NCI-H2227 treated with DMSO at 0.1 percent for 48 hours (cell line): ENCODE measurements at regions not wholly inside any gene's neighbourhood (a gene's known extent, or its start where the extent isn't known, plus 50 kb on each side); places are given as distances from the start of the nearest gene placed in this dataset.

ENCODE experiments used
- DNase-seq: peaks from one replicate; lab custom pipeline; 2025; lab: John Stamatoyannopoulos, UW

DNA sequence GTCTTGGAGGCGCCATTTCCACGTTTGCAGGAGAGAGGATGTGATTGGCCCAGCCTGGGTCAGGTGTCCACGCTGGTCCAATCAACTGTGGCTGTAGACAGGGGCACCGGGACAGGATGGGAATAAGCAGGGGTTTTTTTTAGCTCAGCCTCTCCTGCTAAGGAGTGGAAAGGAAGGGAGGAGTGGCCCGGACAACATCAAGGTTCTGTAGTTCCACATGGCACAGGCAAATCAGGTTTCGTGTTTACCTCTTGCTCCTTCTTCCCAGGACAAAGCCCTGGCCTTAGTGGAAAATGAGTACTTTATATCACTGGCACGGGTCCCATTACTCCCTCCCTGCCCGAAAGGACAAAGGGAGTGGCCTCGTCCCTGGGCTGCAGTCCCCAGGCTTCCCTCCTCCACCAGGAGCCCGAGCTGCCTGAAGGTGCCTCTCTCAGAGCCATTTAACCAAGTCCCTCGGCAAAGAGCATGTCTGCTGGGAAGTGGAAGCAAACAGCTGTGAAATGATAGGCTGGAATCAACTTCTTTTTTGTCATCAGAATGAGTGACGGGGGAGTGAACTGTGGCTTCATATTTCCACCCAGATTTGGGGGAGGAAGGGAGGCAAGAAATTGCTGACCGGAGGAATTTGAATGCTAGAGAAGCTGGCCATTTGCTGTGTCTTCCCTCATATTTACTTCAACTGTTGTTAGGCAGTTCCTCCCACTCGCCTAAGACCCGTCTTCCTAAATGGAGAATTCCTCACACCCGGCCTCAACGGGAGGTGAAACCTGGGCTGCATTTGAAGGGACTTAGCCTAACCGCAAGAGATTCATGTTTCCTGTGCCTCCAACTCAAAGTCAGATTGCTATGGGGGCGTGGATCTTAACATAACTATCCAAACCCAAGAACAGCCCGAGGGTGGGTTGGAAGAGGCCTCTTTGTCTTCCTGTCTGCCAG is 84.9 kb upstream of the SLC44A3 start:
- no peak for DNase-seq

DNA sequence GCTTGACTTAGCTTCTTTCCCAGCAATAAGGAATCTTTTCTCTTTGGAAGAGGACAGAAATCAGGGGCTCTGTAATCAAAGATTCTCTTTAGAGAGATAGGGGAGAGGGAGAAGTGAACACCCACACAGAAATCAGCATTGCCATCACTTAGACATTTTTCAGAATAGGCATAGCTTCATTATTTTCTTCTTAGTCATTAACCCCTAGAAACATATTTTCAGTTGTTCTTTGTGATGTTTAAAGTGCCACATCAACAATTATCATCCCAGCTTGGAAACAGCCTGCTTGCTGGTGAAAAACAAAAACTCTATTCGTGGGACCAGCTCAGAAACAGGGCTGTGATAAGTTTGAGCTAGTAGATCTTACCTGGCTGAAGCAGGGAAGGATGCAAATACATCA is 88.3 kb upstream of the SLC44A3 start:
- no peak for DNase-seq

DNA sequence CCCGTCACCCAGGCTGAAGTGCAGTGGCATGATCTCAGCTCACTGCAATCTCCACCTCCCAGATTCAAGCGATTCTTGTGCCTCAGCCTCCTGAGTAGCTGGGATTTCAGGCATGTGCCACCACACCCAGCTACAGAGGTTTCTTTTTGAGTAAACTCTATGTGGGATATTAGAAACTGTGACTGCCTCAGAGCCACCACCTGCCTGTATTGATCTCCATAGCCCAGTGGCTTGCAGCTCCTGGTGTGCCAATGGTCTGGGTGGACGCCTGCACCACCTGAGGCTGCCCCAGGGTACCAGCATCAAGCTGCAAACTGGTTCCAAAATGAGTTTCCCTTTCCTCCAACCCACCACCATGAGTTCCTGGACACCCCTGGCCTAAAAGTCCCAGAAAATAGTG is 89.7 kb upstream of the SLC44A3 start:
- DNase-seq, result no peak

DNA sequence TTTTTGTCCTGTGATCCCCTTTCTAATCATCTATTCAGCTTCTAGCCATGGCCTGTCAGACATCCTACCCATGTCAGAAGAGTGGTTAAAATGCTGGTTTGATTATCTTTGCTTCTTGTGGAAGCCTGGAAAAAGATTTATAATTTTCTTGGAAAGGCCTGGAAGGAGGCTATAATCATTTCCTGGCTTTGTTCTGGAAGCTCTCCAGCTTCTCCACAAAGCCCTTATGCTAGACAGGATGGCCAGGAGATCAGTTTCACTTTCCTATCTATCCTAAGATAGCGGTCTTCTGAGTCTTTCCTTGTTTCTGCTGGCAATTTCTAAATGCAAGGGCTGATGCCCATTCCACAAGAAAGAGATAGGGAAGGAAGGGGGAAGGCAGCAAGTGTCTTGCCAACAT is 90.9 kb upstream of the SLC44A3 start:
- no peak for DNase-seq

DNA sequence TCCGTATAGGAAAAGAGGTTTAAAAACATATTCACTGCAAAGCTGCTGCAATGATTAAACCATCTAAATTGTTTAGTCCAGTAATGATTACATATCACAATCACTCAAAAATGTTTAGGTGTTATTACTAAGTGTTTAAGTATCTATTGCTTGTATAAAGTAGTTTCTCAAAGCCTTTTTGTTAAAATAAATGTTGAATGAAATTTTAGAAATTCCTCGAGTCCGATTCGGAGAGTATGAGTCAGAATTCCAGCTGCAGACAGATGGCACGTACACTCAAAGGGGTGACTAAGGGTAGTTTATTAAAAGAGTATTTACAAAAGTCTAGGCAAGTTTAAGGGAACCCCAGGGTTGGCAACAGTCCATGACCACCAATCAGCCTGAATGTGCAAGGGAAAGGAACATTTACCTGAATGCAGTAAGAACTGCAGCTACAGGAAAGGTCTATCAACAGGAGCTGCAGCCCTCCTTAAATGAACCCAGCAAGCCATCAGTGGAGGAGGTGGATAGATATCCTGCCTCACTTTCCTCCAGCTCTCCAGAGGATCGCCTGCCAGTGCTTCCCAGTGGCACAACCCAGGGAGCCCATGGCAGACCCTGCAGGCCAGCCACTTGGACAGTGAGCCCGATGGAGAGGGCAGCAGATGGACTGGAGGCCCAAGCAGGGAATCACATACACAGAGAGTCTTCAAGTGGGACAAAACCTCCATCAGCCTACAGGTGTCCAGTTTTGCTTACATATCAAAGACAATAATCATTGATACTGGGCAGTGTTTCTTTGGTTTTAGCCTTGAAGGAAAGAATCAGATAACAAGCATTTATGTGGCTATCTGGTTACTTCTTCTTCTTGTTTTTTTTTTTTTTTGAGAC is 92.1 kb upstream of the SLC44A3 start:
- no peak for DNase-seq

DNA sequence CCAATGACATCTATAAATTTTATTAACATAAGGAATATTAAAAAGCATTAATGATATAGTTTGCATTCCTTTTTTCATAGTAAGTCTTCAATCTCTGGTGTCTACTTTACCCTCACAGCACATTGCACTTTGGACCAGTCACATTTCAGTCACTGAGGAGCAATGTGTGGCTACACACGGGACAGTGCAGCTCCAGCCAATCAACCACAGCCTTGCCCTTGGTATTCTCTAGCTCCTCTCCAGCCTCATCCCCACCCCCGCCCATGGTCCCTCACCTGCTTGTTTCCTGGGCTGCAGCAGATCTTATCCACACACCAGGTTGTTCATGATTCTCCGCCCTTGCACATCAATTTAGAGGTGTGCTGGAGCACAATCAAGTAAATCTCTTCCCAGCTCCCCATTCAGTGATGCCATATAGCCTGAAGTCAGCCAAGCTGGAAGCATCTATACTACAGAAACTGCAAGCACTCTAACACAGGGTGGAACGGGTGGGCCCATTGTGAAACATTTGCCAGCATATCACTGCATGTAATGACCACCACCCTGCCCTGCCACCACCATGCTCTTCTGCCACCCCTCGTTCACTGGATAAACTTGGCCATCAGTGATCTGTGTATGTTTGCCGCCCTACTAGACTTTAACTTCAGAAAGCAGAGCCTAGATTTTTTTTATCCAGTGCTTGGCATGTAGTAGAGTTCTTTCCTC is 93.0 kb upstream of the SLC44A3 start:
- DNase-seq, result no peak

DNA sequence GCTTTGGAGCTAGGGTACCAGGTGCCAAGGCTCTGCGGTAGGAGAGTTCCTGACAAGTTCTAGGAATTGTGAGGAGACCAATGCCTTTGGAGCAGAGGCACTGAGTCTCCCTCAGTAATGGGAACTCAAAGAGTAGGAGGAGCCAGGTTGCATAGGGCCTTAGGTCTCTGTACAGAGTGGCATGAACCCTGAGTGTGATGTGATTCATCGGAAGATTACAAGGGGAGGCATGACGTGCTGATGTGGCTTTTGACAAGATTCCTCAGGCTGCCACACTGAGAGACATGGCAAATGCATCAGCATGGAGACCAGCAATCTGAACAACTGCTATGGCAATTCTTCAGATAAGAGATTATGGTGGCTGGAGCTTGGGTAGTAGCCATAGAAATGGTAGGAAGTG is 94.6 kb upstream of the SLC44A3 start:
- no peak for DNase-seq

DNA sequence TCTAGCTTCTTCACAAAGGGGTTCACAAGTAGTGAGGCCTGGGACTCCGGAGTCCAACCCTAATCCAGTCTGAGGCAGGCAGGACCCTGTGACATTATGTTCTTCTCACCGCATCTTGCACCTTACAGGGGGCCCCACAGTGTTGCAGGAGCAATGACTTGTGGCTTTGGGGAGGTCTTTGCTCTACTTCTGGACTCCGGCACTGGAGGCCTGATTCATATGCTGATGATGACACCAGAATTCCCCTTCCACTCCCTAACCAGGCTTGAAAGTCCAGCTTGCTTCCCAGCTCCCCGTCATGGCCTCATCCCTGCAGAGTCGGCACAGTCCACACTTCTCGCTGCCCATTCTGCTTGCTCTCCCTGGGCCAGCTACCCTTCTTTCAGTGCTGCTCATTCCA is 96.3 kb upstream of the SLC44A3 start:
- no peak for DNase-seq

DNA sequence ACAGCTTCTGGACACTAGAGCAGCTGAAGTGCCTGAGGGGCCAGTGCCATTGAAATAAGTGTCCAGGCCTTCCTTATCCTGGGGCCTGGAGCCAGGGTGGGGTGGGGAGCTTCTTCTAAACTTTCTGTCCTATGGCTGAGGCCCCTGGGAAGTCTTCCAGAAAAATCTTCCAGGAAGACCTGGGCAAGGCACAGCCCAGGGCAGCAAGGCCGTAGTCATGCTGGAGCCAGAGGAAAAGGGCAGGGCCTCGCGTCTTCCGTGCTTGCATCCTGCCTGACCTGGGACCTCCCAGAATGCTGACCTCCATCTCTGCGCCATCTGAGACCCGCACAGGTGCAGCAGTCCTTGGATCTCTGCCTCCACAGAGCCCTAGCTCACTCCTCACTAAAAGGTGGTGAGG is 96.7 kb upstream of the SLC44A3 start:
- DNase-seq, result no peak

DNA sequence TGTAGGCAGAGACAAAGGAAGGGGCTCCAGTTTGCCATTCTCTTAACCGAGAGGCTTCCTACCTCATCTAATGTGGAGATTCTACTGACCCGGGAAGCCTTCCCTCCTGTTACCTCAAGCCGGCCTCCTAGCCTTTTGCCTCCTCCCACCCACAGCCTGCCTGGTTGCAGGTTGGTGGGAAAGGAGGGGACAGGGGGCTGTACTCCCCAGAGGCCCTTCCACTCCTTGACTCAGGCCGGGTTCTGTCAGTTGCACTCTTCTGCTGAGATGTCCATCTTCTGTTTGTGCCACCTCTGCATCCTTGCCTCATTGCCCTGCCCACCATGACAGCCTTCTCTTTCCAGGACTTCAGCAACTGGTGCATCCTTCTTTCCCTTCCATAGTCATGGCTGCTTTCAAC is 98.0 kb upstream of the SLC44A3 start:
- DNase-seq, result no peak

DNA sequence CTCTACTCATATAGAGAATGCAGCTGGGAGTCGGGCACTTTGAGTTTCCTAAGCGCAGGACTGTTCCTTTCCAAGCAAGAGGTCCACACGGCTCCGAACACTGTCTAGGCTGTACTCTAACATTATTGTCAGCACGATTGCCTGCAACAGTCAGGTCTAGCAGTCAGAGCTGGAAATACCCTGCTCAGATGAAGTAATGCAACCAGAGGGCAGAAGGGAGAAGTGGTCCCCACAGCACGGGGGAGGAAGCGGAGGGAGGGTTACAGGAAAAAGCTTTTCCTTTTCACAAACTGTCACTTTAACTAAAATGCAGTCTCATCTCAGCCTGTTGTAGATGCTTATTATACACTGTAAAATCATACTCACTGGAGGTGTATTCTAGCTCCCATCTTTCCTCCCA is 98.9 kb upstream of the SLC44A3 start:
- DNase-seq, result no peak

DNA sequence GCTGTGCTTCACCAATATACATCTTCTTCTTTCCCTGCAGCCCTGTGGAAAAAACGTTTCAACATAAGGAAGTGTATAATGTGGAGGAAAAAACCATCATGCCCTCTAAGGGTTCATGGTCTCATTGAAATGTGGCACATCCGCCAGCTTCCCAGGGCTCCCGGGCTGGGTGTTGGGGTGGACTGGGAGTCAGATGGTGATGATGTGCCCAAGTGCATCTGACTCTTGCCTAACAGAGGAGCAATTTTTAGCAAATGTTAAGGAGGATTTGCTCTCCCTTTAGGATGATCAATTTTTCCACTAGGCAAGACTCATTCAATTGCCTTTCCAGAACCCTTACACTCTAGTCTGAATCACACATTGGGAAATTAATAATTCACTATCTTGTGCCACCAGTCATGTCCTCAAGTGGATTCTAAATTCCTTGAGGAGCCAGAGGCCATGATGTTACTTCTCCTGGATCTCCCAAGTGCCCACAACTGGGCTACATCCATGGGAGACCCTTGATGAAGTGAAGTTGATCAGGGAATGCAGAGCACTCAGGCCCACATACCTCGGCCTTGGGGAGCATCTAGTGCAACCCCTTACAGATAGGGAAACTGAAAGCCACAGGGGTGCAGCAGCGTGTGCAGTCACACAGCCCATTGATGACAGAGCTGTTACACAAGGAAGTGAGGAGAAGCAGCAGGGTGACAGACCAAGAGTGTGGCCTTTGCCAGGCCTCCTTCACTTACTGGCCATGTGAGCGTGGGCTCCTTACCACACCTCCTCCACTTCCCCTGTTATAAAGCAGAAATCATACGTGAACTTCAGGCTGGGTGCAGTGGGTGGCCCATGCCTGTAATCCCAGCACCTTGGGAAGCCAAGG is 100.0 kb upstream of the SLC44A3 start:
- DNase-seq, result no peak

DNA sequence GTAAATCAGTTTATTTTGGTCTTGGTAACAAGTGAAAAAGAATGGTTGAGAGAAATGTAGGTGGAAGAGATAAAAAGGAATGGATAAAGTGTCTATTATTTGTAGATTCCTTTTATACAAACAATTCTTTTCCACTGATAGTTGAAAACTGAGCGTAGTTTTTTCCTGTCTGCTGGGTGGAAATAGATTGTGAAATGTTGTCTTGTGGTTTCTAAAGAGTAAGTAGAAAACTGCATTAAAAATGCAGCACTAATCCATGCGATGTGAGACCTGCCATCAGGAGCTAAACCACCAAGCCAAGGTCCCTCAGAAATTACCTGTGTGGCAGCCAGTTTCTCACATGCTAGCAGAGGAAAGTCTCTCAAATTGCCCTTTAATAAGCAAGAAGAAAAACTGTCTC is 103.2 kb upstream of the SLC44A3 start:
- DNase-seq, result no peak

DNA sequence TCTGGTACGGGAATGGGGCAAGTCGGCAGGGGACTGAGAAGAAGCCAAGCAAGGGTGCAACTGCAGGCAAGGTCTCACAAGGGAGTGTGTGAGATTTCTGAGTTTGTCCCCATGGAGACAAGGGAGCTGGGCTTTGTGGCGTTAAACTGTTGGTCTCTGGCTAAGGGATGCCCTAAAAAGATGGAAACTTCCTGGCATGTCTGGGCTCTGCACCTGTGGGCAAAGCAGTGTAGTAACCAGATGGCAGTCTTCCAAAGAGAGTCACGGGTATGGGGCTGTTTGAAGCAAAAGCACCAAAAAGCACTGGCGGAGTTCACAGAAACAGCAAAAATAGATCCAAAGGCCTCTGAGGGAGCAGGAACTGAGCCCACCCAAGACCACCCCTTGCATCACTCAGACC is 104.8 kb upstream of the SLC44A3 start:
- no peak for DNase-seq

DNA sequence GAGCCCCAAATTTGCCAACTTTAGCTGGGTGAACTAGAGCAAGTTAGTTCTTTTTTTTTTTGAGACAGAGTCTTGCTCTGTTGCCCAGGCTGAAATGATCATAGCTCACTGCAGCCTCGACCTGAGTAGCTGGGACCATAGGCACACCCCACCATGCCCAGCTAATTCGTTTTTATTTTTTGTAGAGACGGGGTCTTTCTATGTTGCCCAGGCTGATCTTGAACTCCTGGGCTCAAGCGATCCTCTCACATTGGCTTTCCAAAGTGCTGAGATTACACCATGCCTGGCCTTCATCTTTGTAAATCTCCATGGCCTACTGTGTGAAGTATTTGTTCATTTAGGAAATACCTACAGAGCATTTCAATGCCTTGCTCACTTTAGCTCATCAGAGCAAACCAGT is 105.6 kb upstream of the SLC44A3 start:
- no peak for DNase-seq

DNA sequence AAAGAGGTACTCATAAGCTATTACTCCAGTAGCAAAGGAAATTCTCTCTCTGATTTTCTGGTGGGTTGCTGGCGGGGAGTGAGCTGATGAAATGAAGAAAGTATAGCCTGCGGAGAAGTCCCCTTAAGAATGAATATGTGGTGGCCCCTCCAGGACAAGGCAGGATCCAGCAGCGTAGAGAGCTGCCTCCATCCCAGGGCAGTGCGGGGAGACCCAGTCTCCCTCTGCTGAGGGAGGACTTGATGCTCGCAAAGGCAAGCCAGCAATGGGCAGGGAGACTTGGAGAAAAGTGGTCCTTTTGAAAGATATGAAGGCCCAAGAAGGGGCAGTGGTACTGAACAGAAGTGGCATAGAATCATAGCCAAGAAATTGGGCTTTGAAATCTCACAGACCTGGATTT is 106.0 kb upstream of the SLC44A3 start:
- DNase-seq, result no peak

DNA sequence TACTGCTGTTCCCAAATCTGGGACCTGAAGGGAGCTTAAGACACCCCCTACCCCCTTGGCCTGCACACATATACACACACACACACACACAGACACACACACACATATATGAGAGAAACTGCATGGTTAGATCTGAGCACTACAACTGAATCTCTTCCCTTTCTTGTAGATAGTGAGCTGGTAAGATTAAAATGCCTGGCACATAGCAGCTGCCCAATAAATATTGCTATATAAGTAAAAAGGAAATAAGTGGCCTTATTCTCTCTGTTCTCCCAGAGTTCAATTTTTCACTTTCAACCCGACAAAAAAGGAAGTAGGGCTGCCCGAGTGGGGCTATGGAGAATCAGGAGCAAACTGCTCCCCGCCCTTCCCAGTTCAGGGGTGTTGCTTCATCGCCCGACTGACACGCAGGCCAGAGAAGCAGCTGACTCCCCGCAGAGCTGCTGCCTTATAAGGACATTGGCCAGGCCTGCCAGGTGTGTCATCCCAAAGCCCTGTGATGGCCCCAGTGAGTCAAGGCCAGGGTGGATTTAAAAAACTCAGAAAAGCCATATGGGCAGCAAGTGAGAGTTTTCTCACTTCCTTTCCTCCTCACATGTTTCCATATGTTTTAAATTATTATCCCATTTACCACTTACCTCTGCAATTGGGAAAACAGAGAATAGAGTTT is 106.5 kb upstream of the SLC44A3 start:
- no peak for DNase-seq

DNA sequence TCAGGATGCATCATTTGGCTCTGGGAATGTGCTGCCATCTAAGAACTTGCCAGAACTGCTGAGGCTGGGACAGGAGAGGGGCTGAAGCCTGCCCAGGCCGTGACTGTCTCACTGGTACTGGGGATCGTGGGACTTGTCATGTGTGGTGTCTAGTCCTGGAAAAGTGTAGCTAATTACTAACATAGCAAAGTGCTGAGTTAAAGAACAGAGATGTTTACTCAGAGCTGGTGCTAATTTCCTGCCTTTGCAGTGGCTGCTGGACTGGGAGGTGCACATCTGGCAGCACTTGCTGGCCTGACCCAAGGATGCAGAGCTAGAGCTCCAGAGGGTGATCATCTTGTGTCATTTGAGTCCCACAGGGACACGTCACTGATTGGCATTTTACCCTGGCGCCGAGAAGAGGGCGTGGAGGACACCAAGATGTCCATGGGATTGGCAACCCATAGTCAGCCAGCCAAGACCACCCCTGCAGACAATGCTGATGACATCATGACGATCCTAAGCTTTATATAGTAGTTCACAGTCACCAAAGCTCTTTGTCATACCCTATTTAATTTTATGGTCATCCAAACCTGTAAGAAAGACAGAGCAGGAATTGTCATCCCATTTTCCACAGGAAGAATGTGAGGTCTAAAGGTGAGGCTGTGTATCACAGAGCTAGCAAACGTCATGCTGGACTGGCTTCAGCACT is 110.1 kb upstream of the SLC44A3 start:
- DNase-seq, result no peak

DNA sequence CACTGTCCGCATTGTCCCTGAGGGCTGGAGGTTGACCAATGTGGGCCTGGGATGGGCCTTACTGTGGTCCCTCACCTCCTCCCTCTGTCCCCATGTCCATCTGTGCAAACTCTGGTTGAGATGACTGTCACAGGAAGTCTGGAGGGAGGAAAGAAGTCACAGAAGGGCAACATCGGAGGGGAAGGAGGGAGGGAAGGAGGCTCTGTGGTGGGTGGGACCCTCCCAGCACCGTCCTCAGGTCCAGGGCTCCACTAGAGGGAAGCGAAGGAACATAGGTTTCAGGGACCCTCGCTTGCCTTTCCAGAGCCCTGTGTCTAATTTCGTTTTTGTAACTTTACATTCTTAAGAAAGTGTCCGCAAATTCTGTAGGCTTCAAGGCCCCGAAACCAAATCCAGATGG is 111.3 kb upstream of the SLC44A3 start:
- DNase-seq, result no peak

DNA sequence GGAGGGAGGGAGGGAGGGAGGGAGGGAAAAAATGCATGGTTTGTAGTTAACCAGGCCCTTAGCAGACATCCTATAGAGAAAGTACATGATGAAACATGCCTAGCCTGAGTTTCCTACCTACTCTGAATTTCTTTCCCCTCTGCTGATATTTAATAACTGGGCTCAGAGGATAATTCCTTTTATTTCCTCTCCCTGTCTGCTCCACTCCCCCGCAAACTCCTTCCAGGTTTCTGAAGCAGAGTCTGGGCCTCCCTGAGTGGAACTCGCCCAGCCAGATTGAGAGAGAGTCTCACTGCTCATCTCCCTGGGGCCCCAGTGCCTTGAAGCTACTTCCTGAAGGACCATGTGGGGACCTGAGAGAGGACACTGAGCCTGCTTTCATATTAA is 111.9 kb upstream of the SLC44A3 start:
- DNase-seq, result no peak
